ENCODE measurements at regions not wholly inside any gene's neighbourhood (a gene's known extent, or its start where the extent isn't known, plus 50 kb on each side); places are given as distances from the start of the nearest gene placed in this dataset.

DNA sequence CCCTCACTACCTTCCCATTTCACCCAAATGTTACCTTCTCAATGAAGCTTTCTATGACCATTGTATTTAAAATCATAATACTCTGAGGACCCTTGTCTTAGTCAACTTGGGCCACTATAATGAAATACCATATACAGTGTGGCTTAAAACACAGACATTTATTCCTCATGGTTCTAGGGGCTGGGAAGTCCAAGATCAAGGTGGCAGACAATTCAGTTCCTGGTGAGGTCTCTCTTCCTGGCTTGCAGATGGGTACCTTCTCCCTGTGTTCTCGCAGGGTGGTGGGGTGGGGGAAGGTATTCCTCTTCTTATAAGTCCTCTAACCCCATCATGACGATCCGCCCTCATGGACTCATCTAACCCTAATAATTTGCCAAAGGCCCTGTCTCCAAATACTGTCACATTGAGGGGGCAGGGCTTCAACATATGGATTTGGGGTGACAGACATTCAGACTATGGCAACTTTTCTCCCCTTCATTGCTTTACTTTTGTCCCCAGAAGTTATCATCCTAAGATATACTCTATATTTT, 163.7 kb upstream of the PWP1 start:
- TF ChIP-seq, protein P1, sequence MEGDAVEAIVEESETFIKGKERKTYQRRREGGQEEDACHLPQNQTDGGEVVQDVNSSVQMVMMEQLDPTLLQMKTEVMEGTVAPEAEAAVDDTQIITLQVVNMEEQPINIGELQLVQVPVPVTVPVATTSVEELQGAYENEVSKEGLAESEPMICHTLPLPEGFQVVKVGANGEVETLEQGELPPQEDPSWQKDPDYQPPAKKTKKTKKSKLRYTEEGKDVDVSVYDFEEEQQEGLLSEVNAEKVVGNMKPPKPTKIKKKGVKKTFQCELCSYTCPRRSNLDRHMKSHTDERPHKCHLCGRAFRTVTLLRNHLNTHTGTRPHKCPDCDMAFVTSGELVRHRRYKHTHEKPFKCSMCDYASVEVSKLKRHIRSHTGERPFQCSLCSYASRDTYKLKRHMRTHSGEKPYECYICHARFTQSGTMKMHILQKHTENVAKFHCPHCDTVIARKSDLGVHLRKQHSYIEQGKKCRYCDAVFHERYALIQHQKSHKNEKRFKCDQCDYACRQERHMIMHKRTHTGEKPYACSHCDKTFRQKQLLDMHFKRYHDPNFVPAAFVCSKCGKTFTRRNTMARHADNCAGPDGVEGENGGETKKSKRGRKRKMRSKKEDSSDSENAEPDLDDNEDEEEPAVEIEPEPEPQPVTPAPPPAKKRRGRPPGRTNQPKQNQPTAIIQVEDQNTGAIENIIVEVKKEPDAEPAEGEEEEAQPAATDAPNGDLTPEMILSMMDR (conservative IDR thresholded peaks at IDR 0.05; ENCODE audit: low read depth, low read length), result no peak
- no peak for TF ChIP-seq EZH2 (IDR thresholded peaks at IDR 0.05; ENCODE audit: borderline replicate concordance, low read depth, low read length, poor library complexity, severe bottlenecking)
